Dermis blood vessel endothelial cell (primary cell): ENCODE measurements at regions not wholly inside any gene's neighbourhood (a gene's known extent, or its start where the extent isn't known, plus 50 kb on each side); places are given as distances from the start of the nearest gene placed in this dataset.
A peak's percentile ranks its signal among the peaks of the same experiment; 100 is the strongest.
"Not testable (repeated sequence)": the region's sequence is repeated elsewhere in the genome, so short reads cannot be mapped to it uniquely, and the experiment has no call there.

Experiments used
- DNase-seq: peaks from one replicate; pipeline ENCODE4 v3.0.0; 2010

DNA sequence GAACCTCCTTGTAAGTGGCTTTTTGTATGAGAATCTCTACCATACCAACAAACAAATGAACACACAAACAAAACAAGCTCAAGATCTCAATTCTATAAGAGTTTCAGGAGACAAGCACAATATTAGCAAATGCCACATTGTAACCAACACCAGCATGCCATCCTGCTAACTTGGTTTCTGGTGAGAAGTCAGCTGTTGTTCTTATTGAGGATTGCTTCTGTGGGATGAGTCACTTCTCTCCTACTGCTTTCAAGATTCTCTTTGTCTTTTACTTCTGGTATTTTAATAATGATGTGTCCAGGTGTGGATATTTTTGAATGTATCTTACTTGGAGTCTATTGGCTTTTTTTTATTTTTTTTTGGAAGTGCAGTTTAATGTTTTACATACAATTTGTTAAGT is 131.7 kb downstream of the BCL2L11 start:
- peak; percentile 22 for DNase-seq

DNA sequence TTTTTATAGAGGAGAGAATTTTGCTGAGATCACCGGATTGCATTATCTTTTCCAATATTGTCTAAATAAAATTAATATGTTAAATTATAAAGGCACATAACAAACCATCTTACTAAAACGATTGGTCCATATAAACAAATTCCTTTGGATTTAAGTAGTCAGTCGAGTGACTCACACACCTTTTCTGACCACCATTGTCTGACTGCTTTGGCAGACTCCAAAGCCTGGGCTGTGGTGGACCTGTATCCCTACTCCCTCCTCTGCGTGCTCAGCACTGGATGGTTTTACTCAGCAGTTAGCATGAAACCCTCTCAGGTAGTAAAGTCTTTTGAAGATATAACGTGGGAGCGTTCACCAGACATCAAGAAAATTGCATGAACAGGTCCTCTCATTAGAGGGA is 134.2 kb downstream of the BCL2L11 start:
- DNase-seq, result not testable (repeated sequence)

DNA sequence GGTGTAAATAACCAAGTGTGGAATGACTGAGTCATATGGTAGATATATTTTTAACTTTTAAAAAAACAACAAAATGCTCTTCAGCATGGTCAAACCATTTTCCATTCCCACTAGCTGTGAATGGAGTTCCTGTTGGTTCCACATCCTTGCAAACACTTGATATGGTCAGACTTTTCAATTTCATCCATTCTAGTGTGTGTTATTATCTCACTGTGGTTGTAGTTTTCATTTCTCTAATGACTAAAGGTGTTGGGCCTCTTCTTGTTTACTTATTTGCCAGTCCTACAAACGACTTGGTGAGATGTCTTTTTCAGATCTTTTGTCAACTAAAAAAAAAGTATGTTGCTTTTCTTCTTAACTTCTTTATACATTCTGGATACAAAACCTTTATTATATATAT is 135.9 kb downstream of the BCL2L11 start:
- not testable (repeated sequence) for DNase-seq

DNA sequence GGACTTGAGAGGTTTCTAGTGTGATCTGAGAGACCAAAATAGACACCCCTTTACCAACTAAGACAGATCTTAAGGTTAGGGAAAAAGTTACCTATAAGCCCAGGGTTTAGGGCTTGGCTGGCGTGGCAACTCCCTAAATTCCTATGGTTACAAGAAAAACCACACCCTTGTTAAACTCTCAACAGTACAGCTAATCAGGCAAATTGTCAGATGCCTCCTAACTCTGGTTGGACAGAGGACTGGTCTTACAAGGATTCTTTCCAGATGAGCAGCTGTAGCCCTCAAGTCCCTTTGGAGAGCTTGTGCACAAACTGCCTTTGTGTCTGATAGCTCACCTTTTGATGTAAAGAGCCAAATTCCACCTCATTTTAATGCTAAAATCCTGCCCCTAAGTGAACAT is 136.9 kb downstream of the BCL2L11 start:
- DNase-seq, result not testable (repeated sequence)

DNA sequence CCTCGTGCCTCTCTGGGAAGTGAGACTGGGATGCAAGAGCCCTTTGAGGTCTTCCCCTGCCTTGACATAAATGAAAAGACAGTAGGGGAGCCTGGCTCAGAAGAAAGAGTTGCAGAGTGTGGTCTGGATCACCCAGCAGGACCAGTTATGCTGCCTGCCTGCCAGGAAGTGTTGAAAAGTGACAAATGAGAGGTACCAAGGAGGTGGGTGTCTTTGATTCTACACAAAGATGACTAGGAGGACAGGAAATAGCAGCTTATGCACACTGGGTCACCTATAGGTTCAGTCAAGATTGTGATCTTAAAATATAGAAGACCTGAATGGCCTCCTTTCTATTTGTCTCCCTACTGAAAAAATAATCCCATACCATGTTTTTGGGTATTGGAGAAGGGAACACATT is 137.6 kb downstream of the BCL2L11 start:
- DNase-seq, result not testable (repeated sequence)

DNA sequence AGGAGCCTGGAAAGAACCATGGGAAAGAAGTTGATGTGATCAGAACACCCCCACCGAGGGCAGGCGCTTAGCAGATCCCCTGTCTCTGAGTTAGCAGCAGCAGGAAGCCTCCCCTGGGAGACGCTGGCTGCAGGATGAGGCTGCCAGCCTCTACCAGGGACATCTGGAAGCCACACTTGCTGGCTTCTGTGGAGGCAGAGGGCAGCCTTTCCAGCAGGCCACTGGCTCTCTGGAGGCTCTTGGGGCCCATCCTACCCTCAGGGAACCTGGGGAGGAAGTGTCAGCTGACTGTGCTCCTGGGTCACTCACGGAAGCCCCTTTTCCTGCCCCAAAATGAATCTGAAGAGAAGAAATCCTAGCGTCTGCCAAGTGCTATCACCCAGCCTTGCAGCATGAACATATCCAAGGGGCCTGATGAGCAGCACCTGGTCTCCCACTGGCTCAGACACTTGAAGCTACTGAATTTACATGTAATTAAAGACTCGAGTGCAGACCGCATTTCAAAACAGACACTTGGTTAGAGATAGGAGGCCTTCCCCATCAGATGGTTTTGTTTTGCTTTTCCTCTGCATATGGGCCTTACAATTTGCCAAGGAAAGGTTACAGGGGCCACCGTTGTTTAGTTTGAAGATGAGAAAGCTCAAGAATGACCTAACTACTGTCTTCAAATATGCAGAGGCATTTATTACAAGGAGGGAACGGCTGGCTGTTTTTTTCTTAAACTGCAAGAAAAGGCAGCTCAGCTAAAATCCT is 142.1 kb downstream of the BCL2L11 start:
- not testable (repeated sequence) for DNase-seq

DNA sequence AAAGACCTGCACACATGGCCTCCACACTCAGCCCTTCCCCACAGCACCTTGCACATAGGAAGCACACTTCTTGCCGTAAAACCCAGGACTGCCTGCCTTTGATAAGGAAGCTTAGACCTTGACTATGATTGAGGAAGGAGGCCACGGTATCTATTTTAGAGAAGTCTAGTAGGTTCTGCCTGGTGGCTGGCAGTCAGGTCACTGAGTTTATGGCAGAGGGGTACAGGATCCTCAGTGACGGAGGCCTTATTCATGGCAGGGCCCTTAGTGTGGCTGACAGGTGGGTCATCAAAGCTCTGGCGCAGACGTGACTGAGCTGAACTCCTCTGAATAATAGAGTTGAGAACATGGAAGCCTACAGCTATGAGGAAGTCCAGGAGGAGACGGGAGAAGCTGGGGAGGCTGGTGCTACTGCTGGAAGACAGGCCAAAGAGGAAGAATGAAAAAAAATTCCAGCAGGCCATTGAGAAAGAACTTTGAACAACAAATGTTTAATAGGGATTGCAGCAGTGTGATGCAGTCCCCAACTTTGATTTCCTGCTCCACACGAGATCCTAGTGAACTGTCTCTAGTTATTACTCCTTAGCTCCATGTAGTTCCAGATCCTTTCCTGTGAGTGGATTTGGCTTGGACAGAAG is 142.8 kb downstream of the BCL2L11 start:
- not testable (repeated sequence) for DNase-seq

DNA sequence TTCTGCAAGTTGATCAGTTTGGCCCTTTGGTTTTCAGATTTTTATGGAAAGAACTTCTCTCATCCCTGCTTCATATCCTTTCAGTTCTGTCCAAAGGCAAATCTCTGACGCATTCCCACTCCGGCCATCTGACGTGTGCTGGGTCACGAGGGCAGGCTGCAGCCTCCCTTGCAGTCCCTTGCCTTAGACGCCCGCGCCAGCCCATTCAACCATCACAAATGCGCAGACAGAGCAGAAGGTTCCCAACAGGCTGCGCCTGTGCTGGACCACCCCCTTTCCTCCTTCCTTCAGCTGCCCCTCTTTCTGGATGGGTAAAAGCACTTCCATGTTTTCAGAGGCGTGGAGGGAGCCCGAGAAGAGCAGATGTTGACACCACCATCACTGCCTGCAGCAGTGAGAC is 144.2 kb downstream of the BCL2L11 start:
- DNase-seq, result peak; percentile 25

DNA sequence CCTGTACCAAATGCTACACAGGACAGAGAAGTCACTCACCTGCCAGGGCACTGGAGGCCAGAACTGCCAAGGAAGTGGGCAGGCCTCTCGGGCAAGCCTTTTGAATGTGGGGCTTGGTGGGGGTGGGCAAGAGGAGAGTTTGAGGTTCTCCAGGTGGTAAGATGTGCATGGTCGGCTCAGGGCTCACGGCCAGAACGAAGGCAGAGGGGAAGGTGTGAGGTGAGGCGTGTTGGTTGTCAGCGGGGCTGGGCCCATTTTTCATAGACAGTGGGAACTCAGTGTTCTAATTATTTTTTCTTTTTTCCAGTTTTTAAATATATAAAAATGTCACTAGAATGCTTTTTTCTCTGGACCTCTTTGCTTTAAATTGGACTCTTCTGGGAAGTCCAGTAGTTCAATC is 145.8 kb downstream of the BCL2L11 start:
- not testable (repeated sequence) for DNase-seq

DNA sequence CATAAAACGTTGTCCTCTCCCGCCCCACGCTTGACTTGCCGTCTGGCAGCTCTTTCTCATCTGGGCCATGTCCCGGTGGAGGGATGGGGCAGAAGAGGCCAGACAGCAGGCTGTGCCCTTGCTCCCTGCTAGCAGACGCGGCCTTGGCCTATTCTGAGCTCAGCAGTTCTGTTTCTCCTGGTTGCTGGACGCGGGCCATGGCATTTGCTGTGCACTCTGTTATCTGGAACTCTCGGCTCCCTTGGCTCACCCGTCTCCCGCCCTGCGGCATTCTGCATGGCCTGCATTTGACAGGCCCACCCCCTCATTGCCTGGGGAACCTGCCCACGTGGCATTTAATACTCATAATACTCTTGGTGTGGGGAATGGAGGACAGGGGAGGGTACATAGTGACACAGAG is 146.3 kb downstream of the BCL2L11 start:
- DNase-seq, result not testable (repeated sequence)

DNA sequence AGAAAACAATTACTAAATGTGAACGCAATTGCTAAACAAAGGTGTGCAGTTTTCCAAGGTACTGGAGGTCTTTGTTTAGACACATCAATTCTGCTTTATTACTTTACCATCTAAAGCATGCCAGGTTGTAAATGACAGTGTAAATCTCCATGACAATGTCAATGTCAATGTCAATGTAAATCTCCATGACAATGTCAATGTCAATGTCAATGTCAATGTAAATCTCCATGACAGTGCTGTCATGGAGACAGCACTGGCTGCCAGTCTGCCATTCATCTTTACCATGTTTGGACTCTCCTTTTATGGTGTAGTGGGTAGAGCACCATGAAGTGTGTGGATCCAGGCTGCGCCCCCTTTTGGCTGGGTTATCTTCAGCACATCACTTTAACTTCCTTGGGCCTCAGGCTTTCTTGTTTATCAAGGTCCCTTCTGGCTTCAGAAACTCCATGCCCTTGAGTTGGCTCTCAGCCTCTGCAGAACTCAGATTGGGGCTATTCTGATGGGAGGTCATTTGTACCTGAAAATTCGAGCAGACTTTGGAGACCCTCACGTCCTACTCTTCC is 149.1 kb downstream of the BCL2L11 start:
- not testable (repeated sequence) for DNase-seq

DNA sequence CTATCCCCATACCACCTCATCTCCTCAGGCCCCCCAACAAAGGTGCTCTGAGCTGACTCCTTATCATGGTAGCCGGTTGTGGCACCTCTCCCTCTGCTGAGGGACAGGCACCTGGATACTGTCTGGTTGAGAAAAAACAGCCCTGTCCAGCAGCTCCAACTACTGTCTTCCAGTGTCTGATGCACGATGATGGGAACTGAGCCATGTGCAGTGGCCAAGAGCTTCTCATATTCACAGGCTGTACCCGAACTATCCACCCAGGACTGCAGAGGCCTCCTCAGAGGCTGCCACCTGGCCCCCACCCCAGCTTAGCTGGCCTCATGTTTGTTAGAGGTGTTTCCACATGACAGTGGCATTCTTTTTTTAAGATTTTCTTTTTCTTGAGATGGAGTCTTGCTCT is 149.9 kb downstream of the BCL2L11 start:
- not testable (repeated sequence) for DNase-seq

DNA sequence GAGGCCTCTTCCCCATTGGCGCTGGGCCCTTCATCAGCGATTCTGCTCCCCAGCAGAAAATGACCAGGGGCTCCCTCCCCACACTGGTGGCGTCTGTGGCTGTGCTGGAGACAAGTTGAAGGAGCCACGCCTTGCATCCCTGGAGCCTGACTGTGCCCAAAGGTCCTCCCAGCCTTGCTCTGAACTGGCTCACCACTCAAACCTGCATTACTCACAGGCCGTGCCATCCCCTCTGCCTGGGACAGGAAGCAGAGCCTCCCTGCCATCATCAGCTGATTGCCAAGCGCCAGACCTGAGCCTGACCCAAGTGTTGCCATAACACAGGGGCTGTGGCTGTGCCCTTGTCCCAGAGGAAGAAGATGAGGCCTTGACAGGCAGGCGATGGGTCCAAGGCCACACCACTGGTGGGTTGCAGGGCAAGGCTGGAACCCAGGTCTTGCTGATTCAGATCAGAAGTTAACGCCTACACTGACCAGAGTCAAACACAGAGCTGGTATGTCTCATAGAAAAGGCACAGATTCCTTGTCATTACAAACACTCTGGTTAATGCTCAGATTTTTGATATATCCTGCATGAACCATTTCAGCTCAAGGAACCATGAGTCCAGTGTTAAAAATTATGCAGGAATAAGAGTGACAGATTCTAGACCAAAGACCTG is 151.1 kb downstream of the BCL2L11 start:
- not testable (repeated sequence) for DNase-seq

DNA sequence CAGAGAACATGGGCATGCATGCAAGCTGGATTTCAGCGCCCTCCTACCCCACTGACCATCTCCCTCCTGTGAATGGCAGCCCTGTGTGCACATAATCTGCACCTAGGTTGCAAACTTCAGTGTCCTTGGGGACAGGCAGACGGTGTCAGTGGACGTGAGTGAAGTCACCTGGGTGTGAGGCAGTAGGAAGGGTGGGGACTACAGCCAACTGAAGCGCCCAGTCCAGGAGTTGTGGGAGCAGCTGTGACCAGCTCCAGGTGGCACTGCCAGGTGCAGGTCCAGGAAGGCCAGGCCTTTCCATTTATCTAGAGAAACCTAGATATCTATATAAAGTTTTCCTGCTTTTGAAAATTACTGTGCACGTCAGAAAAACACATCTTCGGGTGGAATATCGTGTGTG is 152.3 kb downstream of the BCL2L11 start:
- DNase-seq, result not testable (repeated sequence)

DNA sequence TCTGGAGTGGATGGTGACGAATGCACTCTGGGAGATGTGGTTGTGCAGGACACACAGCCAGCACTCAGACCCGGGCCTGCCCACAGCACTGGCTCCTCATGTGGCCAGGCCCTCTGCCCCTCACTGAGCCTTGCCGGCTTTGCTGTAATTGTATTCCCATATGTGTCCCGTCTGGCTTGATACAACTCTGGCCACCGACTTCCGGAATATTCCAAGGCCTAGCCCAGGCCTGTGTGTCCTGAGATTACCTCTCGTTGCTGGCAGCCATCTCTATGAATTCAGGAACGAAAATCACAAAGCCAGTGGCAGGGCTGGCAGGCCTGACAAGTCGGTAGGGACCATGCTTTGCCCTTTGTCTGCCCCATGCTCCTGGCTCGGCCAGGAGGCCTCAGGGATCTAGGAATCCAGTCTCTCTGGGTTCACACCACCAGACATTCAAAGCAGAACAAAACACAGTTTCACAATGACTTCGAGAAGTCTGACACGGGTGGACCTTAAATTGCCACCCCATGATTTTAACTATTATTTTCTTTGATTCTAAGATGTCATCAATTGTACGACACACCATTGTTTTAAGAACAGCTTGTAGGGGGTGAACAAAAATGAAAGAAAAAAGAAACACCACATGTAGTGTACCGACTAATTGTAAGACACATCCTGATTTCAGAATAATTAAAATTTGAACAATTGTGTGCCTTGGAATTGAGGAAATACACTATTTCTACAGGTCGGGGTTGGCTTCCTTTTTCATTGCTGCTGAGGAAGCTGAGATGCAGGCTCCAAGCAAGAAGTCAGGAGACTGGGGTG is 154.5 kb downstream of the BCL2L11 start:
- peak; percentile 68 for DNase-seq

DNA sequence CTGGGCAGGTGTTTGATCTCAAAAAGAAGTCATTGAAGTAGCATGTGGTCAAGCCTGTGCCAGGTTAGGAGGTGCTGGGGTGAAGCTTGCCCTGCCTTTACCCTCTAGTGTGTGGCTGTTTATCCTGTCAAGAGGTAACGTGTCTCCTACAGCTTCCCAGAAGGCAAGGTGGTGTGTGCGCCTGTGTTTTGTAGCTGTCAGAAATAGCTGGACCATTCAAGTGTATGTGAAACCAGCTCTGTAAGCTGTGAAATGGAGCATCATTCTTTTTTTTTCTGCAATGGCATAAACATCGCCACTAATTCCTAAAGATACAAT is 155.1 kb downstream of the BCL2L11 start:
- DNase-seq, result peak; percentile 18

DNA sequence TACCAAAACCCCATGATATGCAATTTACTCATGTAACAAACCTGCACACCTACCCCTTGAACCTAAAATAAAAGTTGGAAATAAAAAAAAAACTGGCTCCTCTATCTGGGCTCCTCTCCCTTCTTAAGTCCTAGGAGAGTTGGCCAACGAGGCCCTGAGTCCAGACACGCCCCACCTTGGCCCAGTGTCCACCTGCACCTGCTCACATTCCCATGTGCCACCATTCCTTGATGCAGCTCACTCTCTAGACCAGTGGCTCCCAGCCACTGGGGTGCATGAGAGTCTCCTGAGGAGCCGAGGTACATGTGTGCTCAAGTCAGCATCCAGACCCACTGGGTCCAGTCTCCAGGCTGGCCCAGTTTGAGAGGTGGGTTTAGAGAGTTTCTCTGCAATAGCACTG is 157.4 kb downstream of the BCL2L11 start:
- not testable (repeated sequence) for DNase-seq

DNA sequence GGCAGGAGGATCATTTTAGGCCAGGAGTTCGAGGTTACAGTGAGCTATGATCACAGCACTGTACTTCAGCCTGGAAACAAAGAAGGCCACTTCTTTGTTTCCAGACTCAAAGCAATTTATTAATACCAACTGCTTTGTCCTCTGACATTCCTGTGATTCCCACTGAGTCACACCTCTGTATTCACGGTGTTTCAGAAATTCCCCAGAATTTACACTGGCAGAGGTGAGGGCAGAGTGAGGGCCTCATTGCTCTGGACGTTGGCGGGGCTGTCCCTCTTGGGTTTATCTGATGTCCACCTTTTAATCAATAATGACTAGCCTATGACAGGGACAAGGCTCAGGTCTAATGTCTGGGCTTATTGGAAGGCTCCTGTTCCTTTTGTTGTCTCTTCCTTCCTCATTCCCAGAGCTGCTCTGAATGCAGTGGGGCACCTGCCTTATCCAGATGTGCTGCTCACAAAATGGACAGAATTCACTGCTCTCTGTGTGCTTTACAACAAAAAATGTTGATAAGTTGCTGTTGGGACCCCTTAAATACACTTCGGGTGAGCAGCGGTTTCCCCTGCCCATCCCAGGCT is 160.1 kb downstream of the BCL2L11 start:
- DNase-seq, result not testable (repeated sequence)

DNA sequence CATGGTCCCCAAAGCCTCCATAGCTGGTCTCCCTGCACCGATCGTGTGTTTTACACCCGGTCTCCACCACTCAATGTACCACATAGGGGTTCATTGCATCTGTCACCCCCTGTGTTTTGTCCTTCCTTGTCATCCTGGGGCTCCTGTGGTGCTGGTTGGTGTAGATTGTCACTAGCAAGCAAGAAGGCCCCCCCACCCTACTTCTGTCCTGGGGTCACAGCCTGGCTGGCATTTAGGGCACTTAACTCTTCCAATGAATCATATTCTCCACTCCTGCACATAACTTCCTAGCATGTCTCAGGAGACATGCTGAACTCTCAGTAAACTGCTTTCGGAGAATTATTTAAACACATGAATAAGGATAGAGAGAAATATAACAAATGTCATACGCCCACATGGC is 161.4 kb downstream of the BCL2L11 start:
- DNase-seq, result not testable (repeated sequence)

DNA sequence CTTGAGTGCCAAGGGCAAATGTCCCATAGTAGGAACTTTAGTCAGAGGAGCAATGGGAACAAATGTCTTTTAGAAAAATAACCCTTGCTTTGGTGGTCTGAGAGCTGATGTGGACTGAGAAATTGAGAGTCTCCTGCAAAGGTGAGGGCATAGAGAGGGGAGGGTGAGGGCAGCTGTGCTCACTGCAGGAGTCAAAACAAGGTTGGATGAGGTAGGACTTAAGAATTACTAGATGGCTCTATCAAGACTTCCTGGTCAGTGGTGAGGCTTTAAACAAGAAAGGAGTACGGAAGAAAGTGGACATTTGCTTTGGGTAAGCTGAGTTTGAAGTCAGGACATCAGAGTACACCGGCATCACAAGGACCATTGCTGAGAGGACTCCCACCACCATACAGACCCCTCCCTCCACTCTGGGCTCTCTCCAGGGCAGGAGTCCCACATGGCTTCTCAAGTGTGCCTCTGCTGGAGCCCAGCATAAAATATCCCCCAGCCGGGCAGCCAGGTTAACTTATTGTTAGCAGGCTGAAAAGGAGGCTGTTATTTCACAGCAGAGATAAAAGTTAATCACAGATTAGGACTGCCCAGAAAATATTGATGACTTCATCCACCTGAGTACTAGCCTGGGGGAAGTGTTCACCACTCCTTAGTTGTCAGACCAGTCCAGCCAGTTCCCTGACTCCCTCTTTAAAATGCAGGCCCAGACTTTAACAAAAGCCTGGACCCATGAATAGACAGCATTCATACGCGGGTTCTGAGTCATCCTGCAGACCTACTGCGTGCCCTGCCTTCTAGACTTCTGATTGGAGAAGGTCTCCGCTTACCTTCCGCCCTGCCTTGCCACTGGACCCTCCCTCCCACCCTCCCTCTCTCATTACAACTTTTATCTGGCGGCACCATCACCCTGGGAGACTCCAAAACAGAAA is 167.2 kb downstream of the BCL2L11 start:
- not testable (repeated sequence) for DNase-seq

DNA sequence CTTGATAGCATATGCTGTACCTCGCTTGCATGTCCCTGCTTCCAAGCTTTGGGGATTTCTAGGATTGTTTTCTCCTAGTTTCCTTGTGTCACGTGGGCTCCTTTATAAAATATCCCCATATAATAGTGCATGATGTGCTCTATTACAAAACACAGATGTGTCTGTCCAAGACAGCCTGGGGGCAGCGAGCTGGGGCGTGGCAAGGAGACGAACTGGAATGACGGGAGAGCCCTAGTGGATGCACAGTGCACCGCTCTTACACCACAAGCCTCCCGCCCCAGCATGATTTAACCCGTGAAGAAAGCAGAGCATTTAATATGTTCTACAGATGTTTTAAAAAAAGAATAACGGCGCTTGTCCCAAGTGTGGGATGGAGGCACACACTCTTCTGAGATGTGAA is 169.7 kb downstream of the BCL2L11 start:
- DNase-seq, result not testable (repeated sequence)
